Ovary (tissue), 7 donors: ENCODE measurements at regions not wholly inside any gene's neighbourhood (a gene's known extent, or its start where the extent isn't known, plus 50 kb on each side); places are given as distances from the start of the nearest gene placed in this dataset.

Source experiments
- DNase-seq, 5 donors: peaks; one replicate each; pipeline ENCODE4 v3.0.0-alpha.2; 2019 to 2020
- H3K27ac ChIP-seq, 2 donors: fragments of 200-600 bp; one replicate each; pipeline versions ENCODE4 v1.5.1 to v1.8.0; 2019 to 2022
- H3K27me3 ChIP-seq: fragments of 200-600 bp; one replicate; pipeline ENCODE4 v1.8.0; 2022
- H3K36me3 ChIP-seq: fragments of 200-600 bp; sonication (generic); one replicate; pipeline ENCODE4 v1.5.1; 2019
- H3K4me1 ChIP-seq: one replicate; pipeline ENCODE4 v1.8.1; 2013; ENCODE audit warnings: mild to moderate bottlenecking, moderate library complexity; ENCODE audit not compliant: insufficient read depth
- H3K4me3 ChIP-seq: fragments of 200-600 bp; sonication (generic); one replicate; pipeline ENCODE4 v1.5.1; 2017
- H3K9me3 ChIP-seq, 2 donors: fragments of 200-600 bp in 1 of 2; sonication (generic) in 1 of 2; one replicate each; pipeline versions ENCODE4 v1.5.1 to v1.8.1; 2013 to 2019; ENCODE audit warnings: mild to moderate bottlenecking in 1 of 2, moderate library complexity in 1 of 2
- CTCF ChIP-seq, 3 donors: fragments of 450-650 bp in 2 of 3; fragments of 200-600 bp in 1 of 3; IDR thresholded peaks; one replicate each; pipeline versions ENCODE4 v1.5.1 to v1.8.0; 2016 to 2022; ENCODE audit warnings: antibody characterized with exemption in 3 of 3, mild to moderate bottlenecking in 1 of 3
- EP300 ChIP-seq: sonication (generic); formaldehyde crosslinking; IDR thresholded peaks from one replicate; pipeline ENCODE4 v1.6.1; 2017; ENCODE audit warnings: antibody characterized with exemption
- POLR2A ChIP-seq: fragments of 450-650 bp; IDR thresholded peaks from one replicate; pipeline ENCODE4 v1.6.1; 2017; ENCODE audit warnings: antibody characterized with exemption, mild to moderate bottlenecking, moderate library complexity
- WGBS, 3 donors: extraction: QIAGEN DNeasy Blood & Tissue Kit in 1 of 3; methylation state at CpG; one replicate each; pipeline versions ENCODE4 v1.1.5 to v1.1.7; 2013 to 2017; 5-methylcytosine and 5-hydroxymethylcytosine counted together
- intact Hi-C, 4 donors: fragments of 100-400 bp; cut with DNase I; formaldehyde crosslinking; loops; one replicate each; pipeline versions ENCODE4 v1.11.0 to v1.15.1; 2022 to 2023
- donor health status: DM: no; HTN: no; CAD: no; lungs with moderate emphysema.
- donor health status: DM: no; HTN: no; CAD: no.
- donor health status: Bipolar disorder and iron deficiency.
- donor health status: DM: no; HTN: no; CAD: no.
- donor health status: DM: yes; HTN: yes; CAD: no.

GRCh38 chr2:8455236-8456150 lies 226.4 kb upstream of the ID2 start:
- Histone ChIP-seq H3K36me3 (no peaks in the 10 kb centered on the region), H3K4me1 (no peaks in the 10 kb centered on the region), H3K27me3 (no peaks in the 10 kb centered on the region), H3K4me3 (no peak overlapping the region), H3K9me3 (no peaks in the 10 kb centered on the region), H3K27ac (no peak overlapping the region)
- 87 to 89% (median 88%) methylated on average over 22 to 23 of the region's 23 CpGs for WGBS, 3 donors
- TF ChIP-seq POLR2A (no peak), EP300 (no peak), CTCF (IDR thresholded peaks at IDR 0.05) (no peak)
- DNase-seq: no peak
- intact Hi-C loops: no loop called here

- Histone ChIP-seq H3K27me3 (no peaks in the 10 kb centered on the region), H3K27ac (no peak overlapping the region), H3K4me1 (no peaks in the 10 kb centered on the region), H3K4me3 (no peak overlapping the region), H3K9me3 (no peaks in the 10 kb centered on the region), H3K36me3 (no peaks in the 10 kb centered on the region)
- WGBS, 3 donors: 75 to 80% (median 77%) methylated on average over 34 to 41 of the region's 41 CpGs
- intact Hi-C loops: no loop called here
- DNase-seq: no peak
- no peak for TF ChIP-seq POLR2A
- TF ChIP-seq CTCF (IDR thresholded peaks at IDR 0.05): no peak
- no peak for TF ChIP-seq EP300
These were observed 225.4 kb upstream of the ID2 start for GRCh38 chr2:8456151-8457091.

- WGBS, 3 donors: 19 to 42% (median 38%) methylated on average over 23 to 41 of the region's 41 CpGs
- no peak overlapping the region for H3K27ac ChIP-seq
- no peaks in the 10 kb centered on the region for H3K4me1 ChIP-seq
- DNase-seq: no peak
- H3K4me3 ChIP-seq: no peak overlapping the region
- H3K36me3 ChIP-seq: no peaks in the 10 kb centered on the region
- no peaks in the 10 kb centered on the region for H3K9me3 ChIP-seq
- TF ChIP-seq POLR2A: no peak
- TF ChIP-seq CTCF (IDR thresholded peaks at IDR 0.05): no peak
- no peak for TF ChIP-seq EP300
- H3K27me3 ChIP-seq: no peaks in the 10 kb centered on the region
- intact Hi-C loops: no loop called here
These were observed 224.8 kb upstream of the ID2 start for GRCh38 chr2:8457092-8457481.

- no peaks in the 10 kb centered on the region for H3K4me1 ChIP-seq
- 58 to 83% (median 72%) methylated on average over 19 of the region's 19 CpGs for WGBS, 3 donors
- DNase-seq: no peak
- H3K36me3 ChIP-seq: no peaks in the 10 kb centered on the region
- intact Hi-C loops: no loop called here
- no peaks in the 10 kb centered on the region for H3K27me3 ChIP-seq
- TF ChIP-seq POLR2A (no peak), CTCF (IDR thresholded peaks at IDR 0.05) (no peak), EP300 (no peak)
- H3K9me3 ChIP-seq: no peaks in the 10 kb centered on the region
- no peak overlapping the region for H3K4me3 ChIP-seq
- H3K27ac ChIP-seq: no peak overlapping the region
These were observed 224.0 kb upstream of the ID2 start for GRCh38 chr2:8457699-8458502.
